ENCODE measurements at regions not wholly inside any gene's neighbourhood (a gene's known extent, or its start where the extent isn't known, plus 50 kb on each side); places are given as distances from the start of the nearest gene placed in this dataset.

DNA sequence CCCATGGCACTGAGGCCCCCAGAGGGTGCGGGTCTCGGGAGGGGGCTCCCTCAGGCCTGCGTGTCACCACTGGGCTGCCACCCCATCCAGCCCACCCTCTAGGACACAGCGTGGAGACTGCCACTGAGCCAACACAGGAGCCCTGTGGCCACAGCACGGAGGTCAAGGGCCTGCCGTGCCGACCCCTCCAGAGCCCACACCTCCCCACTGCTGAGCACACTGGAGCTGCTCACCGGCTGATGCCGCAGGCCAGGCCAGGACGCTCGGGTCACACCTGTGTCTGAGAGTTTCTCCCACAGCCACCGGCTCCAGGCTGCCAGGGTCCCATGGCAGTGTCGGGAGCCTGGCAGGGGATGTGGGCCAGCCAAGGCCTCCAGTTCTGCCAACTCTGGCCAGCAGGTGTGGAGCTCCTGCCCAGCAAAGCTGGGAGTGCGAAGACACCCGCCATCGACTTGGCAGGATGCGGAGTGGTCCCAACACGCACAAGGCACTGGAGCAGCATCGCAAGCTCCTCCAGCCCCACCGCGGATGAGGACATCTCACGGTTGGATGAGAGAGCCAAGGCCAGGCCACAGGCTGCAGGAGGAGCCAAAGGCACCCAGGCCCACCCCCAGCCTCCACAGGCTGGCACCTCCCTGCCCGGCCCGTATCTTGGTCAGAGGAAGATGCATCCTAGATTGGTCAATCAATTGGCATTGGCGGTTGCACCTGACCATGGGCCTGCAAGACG, 187.1 kb downstream of the BRD1 start:
- no peak for DNase-seq (ENCODE audit: low read depth in 3 of 3)

DNA sequence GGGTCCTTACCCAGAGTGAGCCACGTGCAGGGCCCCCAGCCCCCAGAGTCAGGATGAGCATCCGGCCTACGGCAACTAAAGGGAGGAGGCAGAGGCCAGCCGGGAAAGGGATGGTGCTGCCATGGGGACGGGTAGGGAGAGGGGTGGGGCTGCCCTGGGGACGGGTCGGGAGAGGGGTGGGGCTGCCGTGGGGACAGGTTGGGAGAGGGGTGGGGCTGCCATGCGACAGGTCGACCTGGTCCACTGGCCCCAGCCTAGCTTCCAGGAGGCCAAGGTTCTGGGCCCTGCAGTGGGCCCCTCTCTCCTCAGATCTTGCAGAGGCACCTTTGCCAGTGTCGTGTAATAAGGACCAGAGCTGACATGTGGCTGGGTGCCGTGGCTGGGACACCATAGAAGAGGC, 187.7 kb downstream of the BRD1 start:
- DNase-seq (ENCODE audit: low read depth in 3 of 3), result no peak

DNA sequence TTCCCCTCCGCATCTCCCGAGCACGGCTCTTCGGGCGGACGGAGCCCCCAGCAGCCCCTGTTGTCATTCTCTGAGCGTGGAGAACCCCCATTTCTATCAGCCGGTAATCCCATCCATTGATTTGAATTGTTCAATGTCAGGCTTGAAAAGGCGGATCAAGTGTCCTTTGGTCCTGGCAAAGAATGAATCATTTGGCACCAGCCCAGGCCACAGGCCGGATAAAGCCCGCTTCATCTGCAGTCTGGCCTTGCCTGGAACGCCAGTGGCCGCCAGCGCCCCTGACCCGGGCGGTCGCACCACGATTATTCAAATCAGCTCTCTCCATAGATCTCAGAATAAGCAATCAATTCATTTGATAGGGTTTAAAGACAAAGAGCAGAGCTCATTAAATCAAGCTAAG, 188.9 kb downstream of the BRD1 start:
- no peak for DNase-seq (ENCODE audit: low read depth in 3 of 3)

DNA sequence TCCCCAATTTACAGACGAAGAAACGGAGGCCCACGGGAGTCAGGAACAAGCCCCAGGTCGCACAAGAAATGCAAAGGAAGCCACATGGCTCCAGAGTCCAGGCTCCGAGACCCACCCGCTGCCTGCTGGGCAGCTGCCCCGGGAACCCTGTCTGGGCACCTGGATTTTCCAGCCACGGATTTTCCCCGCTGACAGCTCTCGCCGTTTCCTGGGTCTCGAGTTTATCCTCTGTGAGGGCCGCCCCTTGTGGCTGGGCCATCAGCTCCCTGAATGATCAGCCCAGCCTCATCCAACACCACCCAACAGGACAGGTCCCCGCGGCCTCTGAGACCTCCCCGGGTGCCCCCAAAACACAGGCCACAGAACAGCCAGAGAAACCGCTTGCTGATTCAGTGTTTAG, 189.7 kb downstream of the BRD1 start:
- DNase-seq (ENCODE audit: low read depth in 3 of 3), result no peak

DNA sequence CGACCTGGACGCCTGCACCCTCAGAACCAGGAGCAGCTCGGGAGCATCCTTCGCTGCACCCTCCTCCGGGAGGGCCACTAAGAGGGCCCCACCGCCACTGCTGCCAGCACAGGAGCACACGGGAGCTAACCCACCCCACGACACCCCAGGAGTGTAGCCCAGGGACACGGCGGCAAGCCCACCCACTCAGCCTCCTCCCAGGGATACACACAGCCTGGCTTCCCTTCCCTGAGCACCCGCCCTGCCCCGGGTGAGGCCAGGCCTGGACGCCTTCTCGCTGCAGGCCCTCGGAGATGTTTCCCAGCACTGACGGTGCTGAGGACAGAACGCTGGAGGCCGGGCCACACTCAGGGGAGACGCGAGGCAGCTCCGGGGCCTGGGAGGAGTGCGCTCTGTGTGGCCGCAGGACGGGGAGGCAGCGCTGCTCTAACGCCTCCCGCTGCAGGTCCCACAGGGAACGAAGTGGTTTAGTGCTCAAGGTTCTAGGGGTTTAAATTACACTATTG, 190.4 kb downstream of the BRD1 start:
- DNase-seq (ENCODE audit: low read depth in 3 of 3), result no peak

DNA sequence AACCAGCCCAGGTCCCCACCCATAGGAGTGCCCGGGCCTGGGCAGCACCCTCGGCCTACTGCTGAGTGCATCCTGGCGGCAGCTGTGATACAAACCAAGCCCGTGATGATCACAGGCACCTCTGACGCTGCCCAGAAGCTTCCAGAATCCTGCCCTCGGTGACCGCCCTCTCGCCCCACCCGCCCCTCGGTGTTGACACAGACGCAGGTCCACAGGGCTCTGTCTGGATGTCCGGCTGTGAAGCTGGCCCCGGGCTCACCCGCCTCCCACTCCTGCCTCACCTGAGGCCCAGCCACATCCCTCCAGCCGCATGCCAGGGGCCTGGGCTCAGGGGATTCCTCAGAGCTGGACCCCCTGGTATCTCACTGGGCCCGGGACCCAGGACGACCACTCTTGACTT, 191.0 kb downstream of the BRD1 start:
- no peak for DNase-seq (ENCODE audit: low read depth in 3 of 3)

DNA sequence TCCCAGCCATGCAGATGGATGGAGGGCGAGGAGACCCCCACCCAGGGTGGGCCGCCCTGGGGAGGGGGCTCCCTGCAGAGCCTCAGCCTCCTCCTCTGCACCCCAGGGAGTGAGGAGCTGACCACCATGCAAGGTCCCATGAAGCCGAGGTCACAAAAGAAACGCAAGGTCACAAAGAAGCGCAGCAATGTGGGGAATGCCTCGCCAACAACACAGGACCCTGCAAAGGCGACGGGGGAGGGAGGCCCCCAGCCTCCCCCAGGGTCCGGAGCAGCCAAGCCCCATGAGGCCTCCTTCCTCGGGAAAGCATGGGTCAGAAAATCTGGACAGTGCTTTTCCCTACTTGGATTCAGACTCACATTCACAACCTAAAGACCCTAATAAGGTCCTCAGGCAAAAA, 191.5 kb downstream of the BRD1 start:
- no peak for DNase-seq (ENCODE audit: low read depth in 3 of 3)

DNA sequence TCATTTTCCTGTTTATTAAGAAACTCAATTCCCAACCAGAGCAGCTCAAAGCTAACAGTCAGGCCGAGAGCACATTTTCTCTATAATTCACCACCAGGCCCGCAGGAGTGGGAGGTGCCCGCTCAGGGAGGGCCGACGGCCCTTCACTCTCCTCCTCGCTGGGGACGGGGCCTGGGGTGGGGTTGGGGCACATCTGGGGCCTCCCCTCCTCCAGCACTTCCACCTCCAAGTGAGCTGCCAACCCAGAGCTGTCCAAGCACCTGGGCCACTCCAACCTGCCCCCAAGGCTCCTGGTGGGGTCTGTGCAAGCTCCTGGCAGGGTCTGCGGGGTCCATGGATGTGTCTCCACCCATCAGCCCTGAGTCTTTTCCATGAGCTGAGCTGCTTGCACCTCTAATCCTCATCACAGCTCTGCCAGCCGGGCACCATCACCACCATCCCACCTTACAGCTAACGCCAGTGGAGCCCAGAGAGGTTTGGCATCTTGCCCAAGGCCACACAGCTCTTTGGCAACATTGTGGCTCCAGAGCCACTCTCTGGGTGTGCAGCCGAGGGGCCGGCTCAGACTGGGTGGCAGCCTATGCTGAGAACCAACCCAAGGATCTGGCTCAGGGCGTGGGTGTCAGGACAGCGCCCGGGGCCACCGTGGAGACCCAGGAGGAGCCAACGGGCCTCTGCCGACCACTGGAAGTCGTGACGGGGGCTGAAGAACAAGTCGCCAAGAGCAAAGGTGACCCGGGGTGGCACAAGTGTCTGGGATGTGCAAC, 193.5 kb downstream of the BRD1 start:
- DNase-seq (ENCODE audit: low read depth in 3 of 3), result no peak

DNA sequence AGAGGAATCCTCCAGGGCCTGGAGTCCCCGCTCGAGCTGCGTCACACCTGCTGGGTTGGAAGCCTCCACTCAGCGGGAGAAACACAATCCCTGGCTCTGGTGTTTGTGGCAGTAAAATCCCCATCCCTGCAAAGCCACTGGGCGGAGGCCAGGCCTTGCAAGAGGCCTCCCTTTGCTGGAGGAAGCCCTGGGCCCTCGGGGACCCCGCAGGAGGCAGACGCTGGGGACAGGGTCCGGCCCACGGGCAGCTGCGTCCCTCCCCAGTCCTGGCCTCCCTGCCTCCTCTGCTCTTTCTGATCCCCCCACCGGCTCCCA, 194.7 kb downstream of the BRD1 start:
- no peak for DNase-seq (ENCODE audit: low read depth in 3 of 3)

DNA sequence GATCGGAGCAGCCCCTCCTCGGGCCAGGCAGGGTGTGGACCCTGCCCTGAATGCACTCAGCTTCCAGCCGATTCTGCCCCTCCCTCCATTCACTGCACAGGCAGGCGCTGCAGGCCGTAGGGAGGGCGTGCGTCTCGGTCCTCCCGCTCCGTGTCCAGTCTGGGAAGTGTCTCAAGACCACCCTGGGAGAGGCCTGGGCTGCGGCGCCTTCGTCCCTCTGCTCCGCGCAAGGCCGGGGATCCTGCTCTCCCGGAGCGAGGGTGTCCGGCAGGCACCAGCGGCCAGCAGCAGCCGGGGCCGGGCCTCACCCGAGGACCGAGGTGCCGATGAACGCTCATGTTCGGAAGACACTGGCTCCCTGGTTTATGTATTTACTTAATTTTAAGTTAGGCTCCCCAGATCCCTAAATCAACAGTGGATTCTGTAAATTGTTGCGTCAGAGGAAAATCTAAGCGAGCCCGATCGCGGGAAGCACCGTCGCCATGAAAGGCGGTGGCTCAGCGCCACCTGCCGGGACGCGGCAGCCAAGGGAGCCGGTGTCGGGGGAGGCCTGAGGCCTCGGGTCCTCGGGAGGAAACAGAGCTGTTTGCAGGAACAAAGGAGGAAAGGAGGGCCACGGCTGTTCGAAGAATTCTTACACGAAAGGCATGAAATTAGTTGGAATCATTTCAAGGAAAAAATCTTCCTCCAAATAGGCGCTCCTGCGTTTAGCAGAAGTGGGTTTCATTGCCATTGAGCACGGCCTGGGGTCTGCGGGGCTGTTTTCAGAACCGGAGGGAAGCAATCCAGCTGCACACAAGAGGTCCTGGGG, 195.3 kb downstream of the BRD1 start:
- no peak for DNase-seq (ENCODE audit: low read depth in 3 of 3)

DNA sequence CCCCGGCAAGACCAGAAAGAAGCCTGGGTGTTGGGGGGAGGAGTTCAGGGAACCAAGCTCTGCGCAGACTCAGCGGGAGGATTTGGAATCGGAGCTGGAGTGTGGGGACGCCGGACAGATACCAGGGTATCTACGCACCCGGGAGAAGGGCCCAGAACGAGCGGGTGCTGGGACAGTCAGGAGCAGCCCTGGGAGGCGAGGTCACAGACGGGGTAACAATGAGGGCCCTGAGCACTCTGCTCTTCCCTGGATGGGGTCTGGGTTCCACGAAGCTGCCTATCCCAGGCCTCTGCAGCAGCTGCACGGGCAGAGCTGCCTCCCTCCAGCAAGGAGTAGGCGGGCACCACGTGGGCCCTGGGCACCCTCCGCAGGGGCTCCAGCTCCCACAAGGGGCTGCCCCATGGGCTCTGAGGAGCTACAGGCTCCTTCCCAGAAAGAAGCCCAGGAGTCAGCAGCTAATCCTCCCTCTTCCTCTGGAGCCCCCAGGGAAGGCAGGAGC, 197.2 kb downstream of the BRD1 start:
- no peak for DNase-seq (ENCODE audit: low read depth in 3 of 3)

DNA sequence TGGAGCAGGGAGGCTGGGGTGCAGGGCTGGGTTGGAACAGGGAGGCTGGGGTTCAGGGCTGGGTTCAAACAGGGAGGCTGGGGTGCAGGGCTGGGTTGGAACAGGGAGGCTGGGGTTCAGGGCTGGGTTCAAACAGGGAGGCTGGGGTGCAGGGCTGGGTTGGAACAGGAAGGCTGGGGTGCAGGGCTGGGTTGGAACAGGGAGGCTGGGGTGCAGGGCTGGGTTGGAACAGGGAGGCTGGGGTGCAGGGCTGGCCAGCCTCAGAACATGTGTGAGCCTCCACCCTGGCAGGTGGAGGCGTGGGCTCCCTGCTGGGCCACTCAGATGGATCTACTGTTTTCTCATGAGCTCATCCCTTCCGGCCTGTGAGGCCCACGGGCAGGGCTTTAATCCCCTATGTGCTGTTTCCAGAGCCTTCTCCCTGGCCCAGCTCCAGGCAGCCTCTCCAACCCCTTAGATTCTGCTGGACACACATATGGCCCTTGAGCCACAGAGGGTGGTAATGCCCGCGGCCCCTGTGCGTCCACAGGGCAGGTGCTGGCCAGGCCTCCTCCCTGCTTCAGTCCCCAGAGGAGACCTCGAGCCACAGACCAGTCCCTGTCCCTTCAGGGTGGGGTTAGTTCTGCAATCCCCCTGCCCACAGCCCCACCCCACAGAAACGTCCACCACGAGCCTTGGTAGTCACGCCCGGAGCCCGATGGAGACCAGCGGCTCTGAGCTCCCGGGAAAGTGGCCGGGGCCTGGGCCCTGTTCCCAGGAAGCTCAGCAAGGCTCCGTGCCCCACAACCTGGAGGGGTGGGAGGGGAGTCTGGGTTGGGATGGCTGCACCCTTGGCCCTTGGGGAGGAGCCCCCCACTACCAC, 197.9 kb downstream of the BRD1 start:
- DNase-seq (ENCODE audit: low read depth in 3 of 3), result no peak

DNA sequence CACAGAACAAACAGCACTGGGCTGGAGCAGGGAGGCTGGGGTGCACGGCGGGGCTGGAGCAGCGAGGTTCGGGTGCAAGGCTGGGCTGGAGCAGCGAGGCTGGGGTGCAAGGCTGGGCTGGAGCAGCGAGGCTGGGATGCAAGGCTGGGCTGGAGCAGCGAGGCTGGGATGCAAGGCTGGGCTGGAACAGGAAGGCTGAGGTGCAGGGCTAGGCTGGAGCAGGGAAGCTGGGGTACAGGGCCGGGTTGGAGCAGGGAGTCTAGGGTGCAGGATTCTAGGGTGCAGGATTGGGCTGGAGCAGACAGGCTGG, 198.5 kb downstream of the BRD1 start:
- no peak for DNase-seq (ENCODE audit: low read depth in 3 of 3)

DNA sequence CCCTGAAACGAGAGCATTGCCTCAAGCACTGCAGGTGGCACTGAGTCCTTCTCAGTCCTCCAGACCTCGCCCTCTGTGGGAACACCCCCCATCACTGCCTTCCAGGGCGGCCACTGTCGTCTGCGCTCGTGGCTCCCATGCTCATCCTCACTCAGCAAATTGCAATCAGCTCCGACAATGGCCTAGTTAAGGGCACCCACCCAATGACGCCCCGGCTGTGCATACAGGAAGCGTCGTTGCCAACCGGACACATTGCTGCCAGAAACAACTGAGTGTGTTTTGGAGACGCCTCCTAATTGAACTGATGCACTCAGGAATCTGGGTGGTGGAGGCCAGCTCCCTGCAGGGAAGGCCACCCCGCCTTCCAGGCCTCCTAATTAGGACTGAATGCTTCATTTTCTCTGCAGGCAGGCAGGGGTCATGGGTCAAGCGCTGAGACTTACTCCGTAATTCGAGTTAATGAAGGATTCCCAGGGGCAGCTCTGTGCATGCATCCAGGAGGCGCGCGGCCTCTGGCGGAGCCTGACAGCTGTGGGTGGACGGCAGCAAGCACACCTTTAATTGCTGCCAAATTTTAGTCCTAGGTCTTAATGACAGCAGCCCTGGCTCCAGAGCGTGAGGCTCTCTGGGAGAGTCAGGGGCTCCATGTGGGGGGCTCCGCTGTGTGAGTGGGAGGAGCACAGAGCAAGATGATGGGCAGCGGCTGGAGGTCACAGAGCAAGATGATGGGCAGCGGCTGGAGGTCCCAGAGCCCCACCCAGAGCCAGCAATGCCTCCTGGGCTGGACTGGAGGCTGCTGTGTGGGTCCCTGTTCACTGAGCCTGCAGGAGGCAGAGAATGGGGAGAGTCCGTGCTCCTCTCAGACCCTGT, 199.0 kb downstream of the BRD1 start:
- DNase-seq (ENCODE audit: low read depth in 3 of 3), result no peak

DNA sequence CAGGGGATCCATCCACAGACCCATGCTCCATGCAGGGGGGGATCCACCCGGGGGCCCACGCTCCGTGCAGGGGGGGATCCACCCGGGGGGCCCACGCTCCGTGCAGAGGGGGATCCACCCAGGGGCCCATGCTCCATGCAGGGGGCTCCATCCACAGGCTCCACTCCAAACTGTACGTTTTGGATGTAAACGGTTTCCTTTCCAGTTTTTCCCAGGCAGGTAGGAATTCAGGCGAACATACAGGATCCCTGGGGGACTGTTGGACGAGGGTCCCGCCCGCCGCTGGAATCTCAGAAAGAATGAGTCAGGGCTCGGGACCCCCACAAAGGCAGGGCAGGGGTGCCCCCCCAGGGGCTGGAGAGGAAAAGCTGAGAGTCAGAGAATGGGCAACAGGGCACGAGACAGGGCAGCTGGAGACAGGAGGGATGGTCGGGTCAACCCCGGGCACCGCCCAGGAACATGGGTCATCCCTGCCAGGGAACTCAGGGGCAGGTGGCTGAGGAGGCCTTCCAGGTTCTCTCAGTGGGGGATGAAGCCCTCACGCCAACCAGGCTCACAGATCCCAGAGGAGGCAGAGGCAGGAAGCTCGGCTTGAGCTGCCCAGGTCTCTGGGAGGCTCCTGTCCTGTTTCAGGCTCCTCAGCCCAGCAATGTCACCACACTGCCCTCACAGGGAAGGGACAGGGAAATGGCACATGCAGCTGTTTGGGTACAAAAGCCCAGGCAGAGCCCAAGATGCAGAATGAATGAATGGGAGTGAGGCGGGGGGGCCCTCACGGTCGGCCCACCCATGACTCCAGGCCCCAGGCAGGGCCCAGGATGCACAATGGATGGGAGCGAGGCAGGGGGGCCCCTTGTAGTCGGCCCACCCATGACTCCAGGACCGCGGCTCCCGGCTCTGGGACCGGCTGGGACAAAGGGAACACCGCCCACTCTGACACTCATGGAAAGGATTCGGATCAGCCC, 200.2 kb downstream of the BRD1 start:
- DNase-seq (ENCODE audit: low read depth in 3 of 3), result no peak

DNA sequence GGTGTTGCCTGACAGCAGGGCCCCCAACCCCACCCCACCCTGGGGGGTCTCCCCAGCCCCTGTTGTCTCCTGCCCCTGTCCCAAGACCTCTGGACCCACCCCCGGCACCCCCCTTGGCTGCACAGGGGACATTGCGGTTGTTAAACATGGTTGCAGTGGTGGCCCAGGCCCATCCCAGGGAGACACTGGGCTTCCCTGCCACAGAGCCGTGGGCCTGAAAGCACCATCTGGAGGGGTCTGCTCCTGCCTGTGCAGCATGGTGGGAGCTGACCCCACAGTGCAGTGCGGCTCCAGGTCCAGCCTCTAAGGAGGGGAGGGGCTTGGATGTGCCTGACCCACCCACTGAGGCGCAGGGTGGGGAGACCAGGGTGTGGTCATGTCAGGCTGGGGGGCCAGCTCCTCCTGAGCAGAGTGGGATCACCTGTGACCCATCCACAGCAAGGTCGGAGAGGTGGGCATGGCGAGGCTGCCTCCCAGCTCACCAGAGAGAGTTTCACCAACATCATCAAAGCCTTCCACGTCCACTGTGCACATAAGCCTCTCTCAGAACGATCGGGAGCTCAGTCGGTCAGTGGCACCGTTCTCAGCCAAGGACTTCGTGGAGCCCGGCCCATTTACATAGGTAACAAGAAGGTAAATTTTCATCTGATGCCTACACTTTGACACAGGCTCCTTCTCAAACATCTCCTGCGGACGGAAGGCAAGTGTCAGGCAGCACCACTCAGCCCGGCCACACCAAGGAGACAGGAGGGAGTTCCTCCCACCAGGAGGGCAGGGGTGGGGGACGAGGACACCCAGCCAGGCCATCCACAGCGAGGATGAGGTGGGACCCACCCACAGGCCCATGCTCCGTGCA, 201.1 kb downstream of the BRD1 start:
- DNase-seq (ENCODE audit: low read depth in 3 of 3), result no peak

DNA sequence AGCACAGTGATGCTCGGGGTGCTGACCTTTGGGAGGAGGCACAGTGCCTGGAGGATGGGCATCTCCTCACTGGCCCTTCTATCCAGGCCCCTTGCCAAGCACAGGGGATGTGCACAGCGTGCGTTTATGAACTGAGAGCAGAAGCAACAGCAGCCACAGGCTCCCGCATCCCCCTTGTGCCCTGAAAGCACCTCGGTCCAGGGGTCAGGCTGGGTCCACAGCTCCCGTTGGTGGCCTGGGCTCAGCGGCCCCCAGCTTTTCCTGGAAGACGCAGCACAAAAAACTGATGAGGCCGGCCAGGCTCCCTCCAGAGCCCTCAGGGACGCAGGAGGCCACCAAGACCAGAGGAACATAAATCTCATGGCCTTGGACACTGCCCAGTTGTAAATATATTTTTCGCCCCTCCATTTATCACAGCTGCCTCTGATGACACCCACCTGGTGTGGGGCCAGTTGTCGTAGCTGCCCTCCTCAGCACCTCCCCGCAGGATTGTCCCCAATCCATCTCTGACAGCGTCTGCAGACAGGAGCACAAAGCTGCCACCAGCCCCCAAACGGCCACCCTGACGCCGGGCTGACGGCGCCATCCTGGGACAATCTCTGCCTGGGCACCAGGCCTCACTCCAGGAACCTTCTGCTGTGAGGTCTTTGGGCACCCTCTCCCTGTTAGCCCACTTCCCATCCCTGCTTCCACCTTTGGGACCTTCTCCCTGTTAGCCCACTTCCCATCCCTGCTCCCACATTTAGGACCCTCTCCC, 203.1 kb downstream of the BRD1 start:
- DNase-seq (ENCODE audit: low read depth in 3 of 3), result no peak

DNA sequence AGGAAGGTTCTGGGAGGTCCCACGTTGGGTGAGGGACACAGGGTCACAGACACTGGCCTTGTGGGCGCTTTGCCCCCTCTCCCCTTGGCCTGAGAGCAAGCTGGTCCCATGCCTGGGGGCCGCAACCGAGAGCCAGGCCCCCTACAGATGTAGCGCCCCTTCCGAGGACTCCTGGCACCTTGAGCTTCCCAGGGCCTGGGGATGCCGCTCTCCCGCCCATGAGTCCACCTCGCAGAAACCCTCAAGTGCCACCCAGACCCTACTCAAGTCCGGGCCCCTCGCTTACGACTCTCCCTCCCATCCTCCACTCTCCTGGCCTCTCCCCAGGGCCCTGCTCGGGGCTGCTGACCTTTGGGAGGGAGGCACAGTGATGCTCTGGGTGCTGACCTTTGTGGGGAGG, 204.0 kb downstream of the BRD1 start:
- no peak for DNase-seq (ENCODE audit: low read depth in 3 of 3)
